ENCODE measurements at regions not wholly inside any gene's neighbourhood (a gene's known extent, or its start where the extent isn't known, plus 50 kb on each side); places are given as distances from the start of the nearest gene placed in this dataset.

GRCh38 chr4:19260346-19260745 is 991.4 kb upstream of the SLIT2 start:
- DNase-seq (ENCODE audit: extremely low read depth, insufficient read length): no peak
- H3K27me3 ChIP-seq (replicated peaks; ENCODE audit: control insufficient read depth, insufficient read depth, low read length): no peaks in the 10 kb centered on the region
- TF ChIP-seq CTCF (IDR thresholded peaks at IDR 0.05; ENCODE audit: insufficient read depth, low read length, poor library complexity, severe bottlenecking): no peak
- H3K4me3 ChIP-seq (replicated peaks; ENCODE audit: low read depth, low read length): no peak overlapping the region
- H3K36me3 ChIP-seq (ENCODE audit: control insufficient read depth, insufficient read depth, low read length): no peaks in the 10 kb centered on the region

DNA sequence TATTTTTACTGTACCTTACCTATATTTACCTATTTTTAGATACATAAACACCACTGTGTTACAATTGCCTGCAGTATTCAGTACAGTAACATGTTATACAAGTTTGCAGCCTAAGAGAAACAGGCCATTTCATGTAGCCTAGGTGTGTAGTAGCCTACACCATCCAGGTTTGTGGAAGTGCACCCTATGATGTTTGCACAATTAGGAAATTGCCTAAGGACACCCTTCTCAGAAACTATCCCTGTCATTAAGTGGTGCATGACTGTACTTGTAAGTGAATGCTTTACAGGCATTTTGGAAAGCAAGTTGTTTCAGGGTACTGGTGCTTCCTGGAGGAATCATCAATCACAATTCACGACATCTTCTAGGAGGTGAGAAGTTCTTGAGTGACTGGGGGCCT is 991.8 kb upstream of the SLIT2 start:
- TF ChIP-seq CTCF (IDR thresholded peaks at IDR 0.05; ENCODE audit: insufficient read depth, low read length, poor library complexity, severe bottlenecking): no peak
- H3K36me3 ChIP-seq (ENCODE audit: control insufficient read depth, insufficient read depth, low read length): no peaks in the 10 kb centered on the region
- H3K27me3 ChIP-seq (replicated peaks; ENCODE audit: control insufficient read depth, insufficient read depth, low read length): no peaks in the 10 kb centered on the region
- no peak overlapping the region for H3K4me3 ChIP-seq (replicated peaks; ENCODE audit: low read depth, low read length)
- no peak for DNase-seq (ENCODE audit: extremely low read depth, insufficient read length)

DNA sequence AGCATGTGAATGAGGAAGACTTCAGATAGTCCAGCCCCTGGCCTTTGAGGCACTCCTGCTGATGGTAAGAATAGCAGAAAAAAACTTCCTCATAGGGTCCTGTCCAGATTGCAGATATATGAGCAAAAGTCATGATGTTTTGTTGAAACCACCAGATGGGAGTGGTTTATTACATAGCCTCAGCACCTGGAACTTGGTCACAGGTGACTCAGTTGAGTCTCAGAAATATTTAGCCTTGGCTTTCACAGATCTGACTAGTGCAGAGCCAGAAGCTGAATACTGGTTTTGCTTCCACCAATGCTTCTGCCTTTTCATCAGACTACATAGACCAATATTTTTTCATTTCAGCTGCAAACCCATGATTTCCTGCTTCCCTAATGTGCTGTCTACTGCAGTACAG is 994.9 kb upstream of the SLIT2 start:
- no peaks in the 10 kb centered on the region for H3K36me3 ChIP-seq (ENCODE audit: control insufficient read depth, insufficient read depth, low read length)
- TF ChIP-seq CTCF (IDR thresholded peaks at IDR 0.05; ENCODE audit: insufficient read depth, low read length, poor library complexity, severe bottlenecking): no peak
- no peak overlapping the region for H3K4me3 ChIP-seq (replicated peaks; ENCODE audit: low read depth, low read length)
- no peaks in the 10 kb centered on the region for H3K27me3 ChIP-seq (replicated peaks; ENCODE audit: control insufficient read depth, insufficient read depth, low read length)
- no peak for DNase-seq (ENCODE audit: extremely low read depth, insufficient read length)

- TF ChIP-seq CTCF (IDR thresholded peaks at IDR 0.05; ENCODE audit: insufficient read depth, low read length, poor library complexity, severe bottlenecking): no peak
- H3K36me3 ChIP-seq (ENCODE audit: control insufficient read depth, insufficient read depth, low read length): no peaks in the 10 kb centered on the region
- no peak for DNase-seq (ENCODE audit: extremely low read depth, insufficient read length)
- no peaks in the 10 kb centered on the region for H3K27me3 ChIP-seq (replicated peaks; ENCODE audit: control insufficient read depth, insufficient read depth, low read length)
- no peak overlapping the region for H3K4me3 ChIP-seq (replicated peaks; ENCODE audit: low read depth, low read length)
Measured at GRCh38 chr4:19254486-19254885, 997.2 kb upstream of the SLIT2 start.

DNA sequence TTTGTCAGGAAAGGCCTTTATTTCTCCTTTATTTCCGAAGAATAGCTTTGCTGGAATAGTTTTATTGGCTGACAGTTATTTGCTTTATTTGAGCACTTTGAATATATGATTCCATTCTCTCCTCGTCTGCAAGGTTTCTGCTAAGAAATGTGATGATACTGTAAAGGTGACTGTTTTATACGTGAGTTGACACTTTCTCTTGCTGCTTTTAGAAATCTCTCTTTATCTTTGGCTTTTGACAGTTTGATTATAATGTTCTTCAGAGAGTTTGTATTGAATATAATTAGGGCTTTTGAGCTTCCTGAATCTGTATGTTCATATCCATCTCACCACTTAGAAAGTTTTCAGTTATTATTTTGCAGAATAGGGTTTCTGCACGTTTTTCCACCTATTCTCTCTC is 1003.7 kb upstream of the SLIT2 start:
- no peak for DNase-seq (ENCODE audit: extremely low read depth, insufficient read length)
- no peak for TF ChIP-seq CTCF (IDR thresholded peaks at IDR 0.05; ENCODE audit: insufficient read depth, low read length, poor library complexity, severe bottlenecking)

GRCh38 chr4:19241895-19242294 is 1009.8 kb upstream of the SLIT2 start:
- H3K4me3 ChIP-seq (replicated peaks; ENCODE audit: low read depth, low read length): no peak overlapping the region
- no peaks in the 10 kb centered on the region for H3K27me3 ChIP-seq (replicated peaks; ENCODE audit: control insufficient read depth, insufficient read depth, low read length)
- H3K36me3 ChIP-seq (ENCODE audit: control insufficient read depth, insufficient read depth, low read length): no peaks in the 10 kb centered on the region
- no peak for TF ChIP-seq CTCF (IDR thresholded peaks at IDR 0.05; ENCODE audit: insufficient read depth, low read length, poor library complexity, severe bottlenecking)
- DNase-seq (ENCODE audit: extremely low read depth, insufficient read length): no peak

More for the DNA sequence above, 1003.7 kb upstream of the SLIT2 start:
- no peak overlapping the region for H3K4me3 ChIP-seq (replicated peaks; ENCODE audit: low read depth, low read length)
- H3K36me3 ChIP-seq (ENCODE audit: control insufficient read depth, insufficient read depth, low read length): no peaks in the 10 kb centered on the region
- H3K27me3 ChIP-seq (replicated peaks; ENCODE audit: control insufficient read depth, insufficient read depth, low read length): no peaks in the 10 kb centered on the region

Measured in GM06990 (cell line).